Osteoblast (primary cell): ENCODE measurements at regions not wholly inside any gene's neighbourhood (a gene's known extent, or its start where the extent isn't known, plus 50 kb on each side); places are given as distances from the start of the nearest gene placed in this dataset.
A peak's percentile ranks its signal among the peaks of the same experiment; 100 is the strongest.

ENCODE experiments used
- DNase-seq: peaks from one replicate; pipeline ENCODE4 v3.0.0; 2011; ENCODE audit warnings: low spot score, mixed read lengths; ENCODE audit not compliant: insufficient read length; ENCODE audit errors: missing footprints
- H2AFZ ChIP-seq: 2 replicates; pipeline ENCODE4 v1.6.0; 2011; ENCODE audit warnings: mild to moderate bottlenecking, low read length
- H3K27ac ChIP-seq: 2 replicates; pipeline ENCODE4 v1.5.1; 2011; ENCODE audit warnings: mild to moderate bottlenecking, low read depth, low read length, moderate library complexity
- H3K27me3 ChIP-seq: 2 replicates; pipeline ENCODE4 v1.6.0; 2012; ENCODE audit warnings: mild to moderate bottlenecking, control low read depth, inconsistent platforms, low read length, moderate library complexity; ENCODE audit not compliant: insufficient read depth
- H3K36me3 ChIP-seq: 2 replicates; pipeline ENCODE4 v1.5.1; 2011; ENCODE audit warnings: mild to moderate bottlenecking, low read length, control low read depth, moderate library complexity; ENCODE audit not compliant: insufficient read depth
- H3K4me1 ChIP-seq: 2 replicates; pipeline ENCODE4 v1.5.1; 2011; ENCODE audit warnings: mild to moderate bottlenecking, low read length, control low read depth, moderate library complexity; ENCODE audit not compliant: insufficient read depth
- H3K4me2 ChIP-seq: 2 replicates; pipeline ENCODE4 v1.6.0; 2011; ENCODE audit warnings: mild to moderate bottlenecking, low read length; ENCODE audit not compliant: insufficient read depth
- H3K4me3 ChIP-seq: fragments of 200-600 bp; sonication (generic); 3 replicates; pipeline ENCODE4 v1.5.1; 2012; ENCODE audit warnings: mild to moderate bottlenecking, low read length, inconsistent platforms; ENCODE audit not compliant: insufficient read depth
- H3K79me2 ChIP-seq: 2 replicates; pipeline ENCODE4 v1.6.0; 2012; ENCODE audit warnings: mild to moderate bottlenecking, low read length, control low read depth, inconsistent platforms; ENCODE audit not compliant: insufficient read depth
- H3K9me3 ChIP-seq: 2 replicates; pipeline ENCODE4 v1.5.1; 2011; ENCODE audit warnings: low read depth, low read length, control low read depth
- H4K20me1 ChIP-seq: 2 replicates; pipeline ENCODE4 v1.6.0; 2012; ENCODE audit warnings: mild to moderate bottlenecking, low read length, control low read depth; ENCODE audit not compliant: insufficient read depth
- CTCF ChIP-seq: IDR thresholded peaks from 2 replicates; pipeline ENCODE4 v1.5.1; 2011; ENCODE audit warnings: mild to moderate bottlenecking, low read depth, low read length, moderate library complexity; ENCODE audit errors: extremely low read depth

GRCh38 chrX:14352511-14352910, 176.8 kb upstream of the GLRA2 start:
- Histone ChIP-seq H3K9me3 (no peaks in the 10 kb centered on the region), H3K27ac (no peak overlapping the region)

GRCh38 chrX:14351611-14352303, 177.6 kb upstream of the GLRA2 start:
- Histone ChIP-seq H2AFZ (no peak overlapping the region), H4K20me1 (no peaks in the 10 kb centered on the region), H3K4me1 (peaks cover 9% of the 10 kb centered on the region), H3K79me2 (no peaks in the 10 kb centered on the region), H3K27me3 (no peaks in the 10 kb centered on the region), H3K4me3 (no peak overlapping the region), H3K4me2 (no peak overlapping the region), H3K36me3 (no peaks in the 10 kb centered on the region), H3K27ac (no peak overlapping the region), H3K9me3 (no peaks in the 10 kb centered on the region)
- no peak for DNase-seq
- TF ChIP-seq CTCF, result no peak

More at GRCh38 chrX:14352511-14352910, 176.8 kb upstream of the GLRA2 start:
- Histone ChIP-seq H2AFZ (no peak overlapping the region), H3K4me1 (peaks cover 15% of the 10 kb centered on the region), H3K4me3 (no peak overlapping the region), H4K20me1 (no peaks in the 10 kb centered on the region), H3K4me2 (no peak overlapping the region), H3K27me3 (no peaks in the 10 kb centered on the region), H3K79me2 (no peaks in the 10 kb centered on the region), H3K36me3 (no peaks in the 10 kb centered on the region)
- TF ChIP-seq CTCF, result no peak
- DNase-seq, result no peak

- H3K4me3 ChIP-seq, result no peak overlapping the region
- no peaks in the 10 kb centered on the region for H3K4me1 ChIP-seq
- no peak for DNase-seq
- H3K27me3 ChIP-seq, result no peaks in the 10 kb centered on the region
- H4K20me1 ChIP-seq, result no peaks in the 10 kb centered on the region
- no peak for TF ChIP-seq CTCF
- H3K36me3 ChIP-seq, result no peaks in the 10 kb centered on the region
- no peak overlapping the region for H2AFZ ChIP-seq
- H3K4me2 ChIP-seq, result no peak overlapping the region
- H3K9me3 ChIP-seq, result no peaks in the 10 kb centered on the region
- no peaks in the 10 kb centered on the region for H3K79me2 ChIP-seq
- H3K27ac ChIP-seq, result no peak overlapping the region
Observed at GRCh38 chrX:14347523-14347922, 181.8 kb upstream of the GLRA2 start.

GRCh38 chrX:14344172-14344940, 185.0 kb upstream of the GLRA2 start:
- H3K27ac ChIP-seq, result no peak overlapping the region
- H3K9me3 ChIP-seq, result no peaks in the 10 kb centered on the region
- no peak overlapping the region for H3K4me2 ChIP-seq
- H3K4me1 ChIP-seq, result no peaks in the 10 kb centered on the region
- no peaks in the 10 kb centered on the region for H3K27me3 ChIP-seq
- no peaks in the 10 kb centered on the region for H3K79me2 ChIP-seq
- peak; percentile 5 for TF ChIP-seq CTCF
- H2AFZ ChIP-seq, result no peak overlapping the region
- no peak overlapping the region for H3K4me3 ChIP-seq
- H3K36me3 ChIP-seq, result no peaks in the 10 kb centered on the region
- H4K20me1 ChIP-seq, result no peaks in the 10 kb centered on the region
- DNase-seq, result no peak
